Subcutaneous abdominal adipose tissue (tissue), 5 donors: ENCODE measurements at regions not wholly inside any gene's neighbourhood (a gene's known extent, or its start where the extent isn't known, plus 50 kb on each side); places are given as distances from the start of the nearest gene placed in this dataset.

ENCODE experiments used
- H3K27ac ChIP-seq: one replicate; pipeline ENCODE4 v1.7.0; 2013; ENCODE audit warnings: low read depth, mild to moderate bottlenecking, inconsistent platforms, low read length, moderate library complexity
- H3K27me3 ChIP-seq, 5 donors: one replicate each; pipeline ENCODE4 v1.7.0; 2013; ENCODE audit warnings: low read length in 5 of 5, inconsistent platforms in 1 of 5; ENCODE audit not compliant: control insufficient read depth in 5 of 5, insufficient read depth in 4 of 5
- H3K36me3 ChIP-seq, 5 donors: one replicate each; pipeline ENCODE4 v1.7.0; 2013; ENCODE audit warnings: low read length in 5 of 5; ENCODE audit not compliant: control insufficient read depth in 5 of 5, insufficient read depth in 5 of 5
- H3K4me1 ChIP-seq, 5 donors: one replicate each; pipeline ENCODE4 v1.7.0; 2013; ENCODE audit warnings: low read length in 5 of 5, mild to moderate bottlenecking in 3 of 5, moderate library complexity in 1 of 5; ENCODE audit not compliant: control insufficient read depth in 5 of 5, insufficient read depth in 5 of 5
- H3K4me3 ChIP-seq, 5 donors: one replicate each; pipeline ENCODE4 v1.7.0; 2013; ENCODE audit warnings: low read length in 5 of 5, low read depth in 1 of 5
- H3K9ac ChIP-seq, 5 donors: one replicate each; pipeline ENCODE4 v1.7.0; 2013; ENCODE audit warnings: low read length in 5 of 5, mild to moderate bottlenecking in 4 of 5, moderate library complexity in 3 of 5
- H3K9me3 ChIP-seq, 5 donors: one replicate each; pipeline ENCODE4 v1.7.0; 2013; ENCODE audit warnings: low read length in 5 of 5; ENCODE audit not compliant: control insufficient read depth in 5 of 5
- donor health status: healthy.
- donor health status: healthy.
- donor health status: healthy.
- donor health status: healthy.
- donor health status: healthy.

DNA sequence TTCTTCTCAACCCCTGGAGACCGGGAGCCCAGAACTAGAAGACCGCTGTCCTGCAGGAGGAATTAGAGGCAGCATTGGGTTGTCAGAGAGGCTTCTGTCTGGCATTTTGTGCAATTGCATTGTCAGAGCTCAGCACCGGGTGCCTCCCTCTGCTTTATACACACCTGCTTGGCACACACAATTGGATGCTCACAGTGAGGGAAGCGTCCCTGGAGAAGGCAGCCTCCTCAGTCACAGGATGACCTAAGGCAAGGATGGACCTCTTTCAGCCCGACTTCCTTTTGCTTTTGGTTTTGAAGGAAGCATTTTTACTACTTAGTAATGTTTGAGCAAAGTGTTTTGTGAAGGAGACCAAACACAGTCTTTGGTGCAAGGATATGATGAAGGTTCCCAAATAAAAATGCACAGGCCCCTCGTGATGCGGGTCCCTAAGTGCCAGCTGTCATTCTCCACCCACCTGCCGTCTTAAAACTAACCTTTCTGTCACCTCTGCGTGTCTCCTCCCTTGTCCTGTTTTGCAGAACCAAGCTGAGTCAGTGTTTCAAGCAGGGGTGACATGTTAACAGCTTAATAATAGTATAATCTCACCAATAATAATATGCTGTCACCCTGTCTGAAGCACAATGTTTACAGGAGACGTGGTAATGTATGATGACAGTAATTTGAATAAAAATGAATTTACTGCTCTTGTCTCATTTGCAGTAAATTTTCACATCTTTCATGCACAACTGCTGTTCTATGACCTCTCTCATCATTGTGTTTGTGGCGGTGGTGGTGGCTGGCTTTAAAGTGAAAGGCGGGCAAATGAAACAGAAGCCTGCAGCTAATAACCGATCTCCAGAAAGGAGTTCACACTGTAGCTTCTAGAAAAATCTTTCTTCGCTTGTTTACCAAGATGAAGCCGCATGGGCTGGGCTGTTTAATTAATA, 430.2 kb upstream of the MKI67 start:
- Histone ChIP-seq H3K4me1 (peaks cover 0 to 5% (median 0%) of the 10 kb centered on the region in 5 donors), H3K4me3 (no peak overlapping the region), H3K36me3 (no peaks in the 10 kb centered on the region), H3K27ac (no peak overlapping the region), H3K9me3 (no peaks in the 10 kb centered on the region), H3K27me3 (peaks cover 0 to 5% (median 3%) of the 10 kb centered on the region in 5 donors), H3K9ac (no peak overlapping the region)

DNA sequence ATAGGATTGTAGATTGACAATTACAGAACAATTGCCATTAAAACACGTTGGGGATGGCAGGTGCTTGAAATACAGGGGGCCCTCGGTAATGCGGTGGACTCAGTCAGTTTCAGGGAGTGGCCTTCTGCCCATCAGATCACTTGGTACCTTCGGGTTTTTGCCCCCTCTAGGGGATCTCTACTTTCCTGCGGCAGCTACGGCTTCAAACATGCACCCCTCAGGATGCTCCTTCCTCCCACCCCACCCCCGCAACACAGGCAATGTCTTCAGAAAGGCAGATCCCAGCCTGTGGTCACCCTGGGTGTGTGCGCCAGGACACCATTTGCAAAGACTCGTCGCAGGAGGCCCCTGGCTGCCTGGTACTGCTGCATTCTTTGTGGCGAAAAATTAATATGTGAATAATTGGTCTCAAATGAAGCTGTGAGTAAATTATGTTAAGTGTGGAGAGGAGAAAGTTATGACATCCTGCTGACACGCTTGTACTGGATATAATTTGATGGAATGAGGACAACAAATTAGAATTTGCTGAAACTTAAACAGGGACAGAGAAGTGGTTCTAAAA, 431.0 kb upstream of the MKI67 start:
- Histone ChIP-seq H3K27me3 (peaks cover 0 to 5% (median 3%) of the 10 kb centered on the region in 5 donors), H3K4me1 (peaks cover 0 to 5% (median 0%) of the 10 kb centered on the region in 5 donors), H3K4me3 (no peak overlapping the region), H3K27ac (no peak overlapping the region), H3K9ac (no peak overlapping the region), H3K9me3 (peaks cover 0 to 2% (median 0%) of the 10 kb centered on the region in 5 donors), H3K36me3 (no peaks in the 10 kb centered on the region)

DNA sequence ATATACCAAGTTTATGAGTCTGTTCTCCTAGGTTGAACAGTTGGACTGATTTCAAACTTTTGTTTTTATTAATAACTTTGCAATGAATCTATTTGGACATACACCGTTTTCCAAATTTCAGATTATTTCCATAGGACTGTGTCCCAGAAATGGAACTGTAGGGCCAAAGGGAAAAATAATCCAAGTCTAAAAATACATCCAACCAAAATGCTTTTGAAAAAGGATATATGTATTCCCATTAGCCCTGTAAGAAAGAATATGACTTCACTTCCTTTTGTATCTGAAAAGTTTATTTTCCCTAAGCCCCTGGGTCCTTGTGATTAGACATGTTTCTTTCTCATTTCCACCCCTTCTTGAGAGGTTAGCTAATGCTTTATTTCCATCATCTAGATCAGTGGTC, 434.2 kb upstream of the MKI67 start:
- Histone ChIP-seq H3K27me3 (peaks cover 0 to 5% (median 3%) of the 10 kb centered on the region in 5 donors), H3K27ac (no peak overlapping the region), H3K4me1 (peaks cover 0 to 5% (median 3%) of the 10 kb centered on the region in 5 donors), H3K9ac (no peak overlapping the region), H3K9me3 (peaks cover 0 to 8% (median 2%) of the 10 kb centered on the region in 5 donors), H3K36me3 (no peaks in the 10 kb centered on the region), H3K4me3 (no peak overlapping the region)

DNA sequence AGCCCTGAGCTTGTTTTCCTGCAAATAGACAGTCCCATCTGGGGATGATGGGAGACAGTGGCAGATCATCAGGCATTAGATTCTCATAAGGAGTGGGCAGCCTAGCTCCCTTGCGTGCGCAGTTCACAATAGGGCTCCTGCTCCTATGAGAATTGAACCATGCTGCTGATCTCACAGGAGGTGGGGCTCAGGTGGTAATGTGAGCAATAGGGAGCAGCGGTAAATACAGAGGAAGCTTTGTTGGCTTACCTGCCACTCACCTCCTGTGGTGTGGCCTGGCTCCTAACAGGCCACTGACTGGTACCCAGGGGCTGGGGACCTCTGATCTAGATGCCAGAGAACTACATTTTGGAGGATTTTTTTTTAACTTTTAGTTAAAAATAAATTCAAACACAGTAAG, 434.8 kb upstream of the MKI67 start:
- Histone ChIP-seq H3K4me3 (no peak overlapping the region), H3K9me3 (peaks cover 0 to 8% (median 2%) of the 10 kb centered on the region in 5 donors), H3K9ac (no peak overlapping the region), H3K27me3 (peaks cover 0 to 7% (median under 1%) of the 10 kb centered on the region in 5 donors), H3K36me3 (no peaks in the 10 kb centered on the region), H3K27ac (no peak overlapping the region), H3K4me1 (peaks cover 0 to 6% (median 3%) of the 10 kb centered on the region in 5 donors)

DNA sequence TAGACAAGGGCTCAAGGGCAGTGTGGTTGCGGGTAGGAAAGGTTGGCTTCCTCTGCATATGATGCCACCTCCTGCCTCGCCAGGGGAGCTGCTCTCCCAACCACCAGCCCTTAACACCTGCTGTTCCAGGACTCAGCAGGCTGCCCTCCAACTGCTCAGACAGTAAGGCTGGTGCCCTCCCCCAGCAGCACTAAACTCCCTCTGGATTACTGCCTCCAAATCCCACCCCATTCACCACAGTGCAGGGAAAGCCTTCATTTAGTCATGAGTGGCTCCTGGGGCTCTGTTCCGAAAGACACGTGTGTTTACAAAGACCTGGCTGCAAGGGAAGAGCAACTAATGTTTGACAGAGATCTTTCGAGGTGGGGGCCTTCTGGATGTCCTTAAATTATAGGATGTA, 437.2 kb upstream of the MKI67 start:
- Histone ChIP-seq H3K4me3 (no peak overlapping the region), H3K9me3 (peaks cover 0 to 8% (median 2%) of the 10 kb centered on the region in 5 donors), H3K27me3 (peaks cover 0 to 8% (median 0%) of the 10 kb centered on the region in 5 donors), H3K36me3 (no peaks in the 10 kb centered on the region), H3K4me1 (peaks cover 0 to 24% (median 10%) of the 10 kb centered on the region in 5 donors), H3K9ac (no peak overlapping the region), H3K27ac (no peak overlapping the region)

DNA sequence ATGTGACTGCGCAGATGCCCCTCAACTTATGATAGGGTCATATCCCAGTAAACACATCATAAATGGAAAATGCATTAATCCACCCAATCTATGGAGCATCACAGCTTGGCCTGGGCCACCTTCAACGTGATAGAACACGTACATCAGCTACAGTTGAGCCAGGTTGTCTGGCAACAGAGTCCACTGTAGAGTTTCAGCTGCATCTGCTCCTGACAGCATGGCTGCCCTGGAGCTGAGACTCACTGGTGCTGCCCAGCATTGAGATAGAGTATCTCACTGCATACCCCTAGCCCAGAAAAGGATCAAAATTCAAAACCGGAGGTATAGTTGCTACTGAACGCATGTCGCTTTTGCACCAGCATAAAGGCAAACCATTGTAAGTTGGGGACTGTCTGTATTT, 437.7 kb upstream of the MKI67 start:
- Histone ChIP-seq H3K9ac (no peak overlapping the region), H3K36me3 (no peaks in the 10 kb centered on the region)

DNA sequence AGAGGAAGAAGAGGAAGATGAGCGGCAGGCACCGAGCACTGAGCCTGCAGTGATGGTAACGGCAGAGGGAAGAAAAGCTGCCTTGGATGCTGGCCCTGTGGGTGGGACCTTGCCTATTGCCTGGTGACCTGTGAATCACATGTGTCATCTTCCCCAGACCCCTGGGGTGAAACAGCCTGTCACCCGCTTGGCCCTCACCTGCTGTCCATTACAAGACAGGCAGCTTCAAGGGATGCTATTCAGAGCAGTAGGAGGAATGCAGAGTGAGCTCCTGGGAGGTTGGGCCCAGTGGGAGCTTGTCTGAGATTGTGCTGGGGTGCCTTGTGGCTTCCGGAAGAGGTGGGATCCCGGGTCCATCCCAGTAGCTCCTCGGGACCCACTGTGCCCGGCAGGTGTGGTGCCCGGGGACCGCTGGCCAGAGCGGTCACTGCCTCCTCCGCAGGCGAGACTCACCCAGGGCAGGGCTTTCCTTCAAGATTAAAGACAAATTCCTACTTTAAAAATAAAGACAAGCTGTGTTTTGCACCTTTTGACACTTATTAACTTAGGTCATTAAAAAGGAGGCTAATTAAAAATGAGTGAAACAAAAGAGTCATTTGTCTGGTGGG, 440.2 kb upstream of the MKI67 start:
- Histone ChIP-seq H3K4me3 (no peak overlapping the region), H3K9ac (no peak overlapping the region), H3K36me3 (no peaks in the 10 kb centered on the region), H3K4me1 (peaks cover 0 to 21% (median 10%) of the 10 kb centered on the region in 5 donors), H3K27me3 (peaks cover 0 to 12% (median 3%) of the 10 kb centered on the region in 5 donors), H3K9me3 (peaks cover 0 to 8% (median 2%) of the 10 kb centered on the region in 5 donors), H3K27ac (no peak overlapping the region)

More for the DNA sequence above, 437.7 kb upstream of the MKI67 start:
- no peak overlapping the region for H3K4me3 ChIP-seq
- peaks cover 0 to 8% (median 2%) of the 10 kb centered on the region in 5 donors for H3K9me3 ChIP-seq
- peaks cover 0 to 8% (median 0%) of the 10 kb centered on the region in 5 donors for H3K27me3 ChIP-seq
- no peak overlapping the region for H3K27ac ChIP-seq
- H3K4me1 ChIP-seq, result peaks cover 0 to 21% (median 10%) of the 10 kb centered on the region in 5 donors

DNA sequence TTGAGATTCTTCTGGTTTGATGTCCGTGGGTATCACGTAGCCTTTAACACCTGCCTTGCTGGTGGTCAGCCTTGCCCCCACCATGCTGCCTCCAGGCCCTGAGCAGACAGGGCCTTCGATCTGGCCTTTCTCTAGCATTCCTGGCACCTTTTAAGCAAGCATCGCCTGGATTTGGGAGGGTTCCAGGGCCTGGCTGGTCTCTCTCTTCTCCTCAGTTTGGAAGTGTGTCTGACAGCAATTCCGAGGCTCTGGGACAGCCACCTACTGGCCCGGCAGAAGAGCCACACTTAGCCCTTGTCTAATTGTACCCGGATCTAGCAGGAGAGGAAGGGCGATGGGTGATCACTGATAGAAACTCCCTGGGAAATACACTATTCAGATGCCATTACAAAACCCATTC, 441.3 kb upstream of the MKI67 start:
- Histone ChIP-seq H3K9me3 (peaks cover 0 to 3% (median 0%) of the 10 kb centered on the region in 5 donors), H3K27me3 (peaks cover 0 to 15% (median 3%) of the 10 kb centered on the region in 5 donors), H3K36me3 (no peaks in the 10 kb centered on the region), H3K4me3 (peak overlapping the region in 2 of 5 donors; percentile 49 to 51), H3K27ac (no peak overlapping the region), H3K4me1 (peaks cover 0 to 21% (median 10%) of the 10 kb centered on the region in 5 donors), H3K9ac (no peak overlapping the region)

DNA sequence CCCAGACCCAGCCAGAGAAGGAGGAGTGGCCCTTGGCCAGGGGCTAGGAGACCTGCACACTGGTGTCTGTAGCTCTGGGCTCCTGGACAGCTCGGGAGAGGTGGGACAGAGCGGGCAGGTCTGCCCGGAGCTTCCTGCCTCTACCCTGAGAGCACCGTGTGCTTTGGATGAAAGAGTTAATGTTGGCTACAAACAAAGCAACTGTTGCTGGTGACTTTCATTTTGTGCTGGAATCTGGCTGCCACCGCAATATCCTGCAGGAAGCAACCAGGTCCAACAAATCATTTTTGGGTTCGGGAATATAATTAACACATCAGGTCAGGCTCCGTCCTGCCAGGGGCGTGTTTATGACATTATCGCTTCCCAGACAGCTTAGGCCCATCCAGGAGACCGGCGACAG, 441.8 kb upstream of the MKI67 start:
- Histone ChIP-seq H3K4me3 (peak overlapping the region in 4 of 5 donors; percentile 10 to 51 (median 46)), H3K27me3 (peaks cover 0 to 16% (median 3%) of the 10 kb centered on the region in 5 donors), H3K36me3 (no peaks in the 10 kb centered on the region), H3K4me1 (peaks cover 0 to 21% (median 8%) of the 10 kb centered on the region in 5 donors), H3K9ac (no peak overlapping the region), H3K9me3 (peaks cover 0 to 2% (median 0%) of the 10 kb centered on the region in 5 donors), H3K27ac (no peak overlapping the region)
